GM12872 (cell line): ENCODE measurements at regions not wholly inside any gene's neighbourhood (a gene's known extent, or its start where the extent isn't known, plus 50 kb on each side); places are given as distances from the start of the nearest gene placed in this dataset.

Experiments
- CTCF ChIP-seq: IDR thresholded peaks from 3 replicates; pipeline ENCODE4 v1.5.1; 2011; ENCODE audit warnings: low read depth, mild to moderate bottlenecking, low read length, moderate library complexity; ENCODE audit not compliant: insufficient read depth

GRCh38 chr2:80706951-80707350 is 402.4 kb upstream of the LRRTM1 start:
- no peak for TF ChIP-seq CTCF

DNA sequence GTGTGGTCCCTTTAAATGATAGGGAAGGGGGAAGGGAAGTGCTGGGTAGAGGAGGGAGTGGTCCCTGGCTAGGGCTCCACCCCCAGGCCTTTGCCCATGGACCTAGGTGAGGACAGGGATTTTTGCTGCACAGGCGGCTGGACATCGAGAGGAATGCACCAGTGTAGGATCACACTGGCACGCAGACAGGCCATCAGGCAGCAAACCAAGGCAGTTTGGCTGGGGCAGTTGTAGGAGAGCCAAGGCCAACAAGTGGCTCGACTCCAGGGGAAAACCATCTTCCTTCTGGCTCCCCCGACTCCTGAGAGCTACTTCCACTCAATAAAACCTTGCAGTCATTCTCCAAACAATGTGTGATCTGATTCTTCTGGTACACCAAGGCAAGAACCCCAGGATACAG is 402.0 kb upstream of the LRRTM1 start:
- TF ChIP-seq CTCF = no peak

DNA sequence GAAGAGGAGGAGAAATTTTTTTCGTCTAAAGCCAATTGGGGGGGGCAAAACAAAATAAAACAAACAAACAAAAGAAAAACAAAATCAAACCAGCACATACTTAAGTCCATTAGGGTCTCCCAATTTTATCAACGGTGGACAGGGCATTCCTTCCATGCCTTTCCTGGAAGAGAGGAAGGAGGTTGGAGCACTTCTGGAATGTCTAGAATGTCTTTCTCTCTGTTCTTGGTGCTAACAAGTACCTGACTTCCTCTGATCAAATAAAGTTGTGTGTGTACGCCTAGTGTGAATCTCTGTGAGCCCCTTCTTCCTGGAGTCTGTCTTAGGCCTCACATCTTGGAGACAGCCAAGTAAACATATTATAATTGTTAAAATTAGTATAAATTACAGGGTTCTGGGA is 399.0 kb upstream of the LRRTM1 start:
- no peak for TF ChIP-seq CTCF

DNA sequence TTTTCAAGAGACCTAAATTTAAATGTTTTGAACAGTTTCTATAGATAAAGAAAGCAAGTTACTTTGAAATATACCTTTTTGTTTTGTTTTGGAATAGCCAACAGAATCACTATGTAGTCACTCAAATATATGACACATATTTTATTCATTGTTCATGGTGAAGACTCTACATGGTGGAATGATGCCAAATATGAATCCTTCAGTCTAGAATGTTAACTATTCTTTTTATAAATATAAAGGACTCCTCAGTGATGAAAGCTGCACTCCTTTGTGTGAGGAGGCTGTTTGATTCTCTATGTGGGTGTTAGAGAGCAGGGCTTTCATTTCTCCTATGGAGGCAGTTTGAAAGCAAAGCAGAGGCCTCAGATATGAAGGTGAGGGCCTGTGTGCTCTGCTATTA is 396.4 kb upstream of the LRRTM1 start:
- no peak for TF ChIP-seq CTCF
